H9 (cell line): ENCODE measurements at regions not wholly inside any gene's neighbourhood (a gene's known extent, or its start where the extent isn't known, plus 50 kb on each side); places are given as distances from the start of the nearest gene placed in this dataset.

Experiments used
- DNase-seq: peaks from one replicate; pipeline ENCODE4 v3.0.0-alpha.2; 2017
- H2AFZ ChIP-seq: one replicate; pipeline ENCODE4 v1.6.1; 2013; ENCODE audit warnings: mild to moderate bottlenecking, low read length, control low read depth, moderate library complexity
- H2AK5ac ChIP-seq: 2 replicates; pipeline ENCODE4 v1.6.1; 2013; ENCODE audit warnings: low read length, control low read depth, mixed read lengths; ENCODE audit not compliant: insufficient read length
- H2BK120ac ChIP-seq: one replicate; pipeline ENCODE4 v1.6.1; 2013; ENCODE audit warnings: low read depth, mild to moderate bottlenecking, low read length, control low read depth, inconsistent platforms; ENCODE audit not compliant: poor library complexity, severe bottlenecking
- H2BK12ac ChIP-seq: 2 replicates; pipeline ENCODE4 v1.6.1; 2013; ENCODE audit warnings: low read length, control low read depth, mixed read lengths, low read depth; ENCODE audit not compliant: insufficient read length
- H2BK15ac ChIP-seq: 2 replicates; pipeline ENCODE4 v1.6.1; 2013; ENCODE audit warnings: low read depth, low read length, control low read depth
- H2BK20ac ChIP-seq: one replicate; pipeline ENCODE4 v1.6.1; 2013; ENCODE audit warnings: low read depth, mild to moderate bottlenecking, low read length, control low read depth, inconsistent platforms; ENCODE audit not compliant: poor library complexity, severe bottlenecking
- H2BK5ac ChIP-seq: 2 replicates; pipeline ENCODE4 v1.6.1; 2013; ENCODE audit warnings: low read length, control low read depth, mixed read lengths; ENCODE audit not compliant: insufficient read length
- H3K14ac ChIP-seq: 2 replicates; pipeline ENCODE4 v1.6.1; 2013; ENCODE audit warnings: low read length, control low read depth; ENCODE audit not compliant: insufficient read depth
- H3K18ac ChIP-seq: 2 replicates; pipeline ENCODE4 v1.6.1; 2013; ENCODE audit warnings: low read depth, mild to moderate bottlenecking, mixed read lengths, low read length, control low read depth; ENCODE audit not compliant: insufficient read length
- H3K23ac ChIP-seq: 2 replicates; pipeline ENCODE4 v1.6.1; 2013; ENCODE audit warnings: low read length, control low read depth, mixed read lengths, low read depth; ENCODE audit not compliant: insufficient read length
- H3K23me2 ChIP-seq: 2 replicates; pipeline ENCODE4 v1.6.1; 2013; ENCODE audit warnings: low read depth, mild to moderate bottlenecking, mixed read lengths, low read length, control low read depth; ENCODE audit not compliant: insufficient read length, poor library complexity, severe bottlenecking
- H3K27ac ChIP-seq: 2 replicates; pipeline ENCODE4 v1.5.1; 2013; ENCODE audit warnings: low read length, control low read depth, mixed read lengths, low read depth; ENCODE audit not compliant: insufficient read length
- H3K27me3 ChIP-seq: 2 replicates; pipeline ENCODE4 v1.6.1; 2013; ENCODE audit warnings: low read length, control low read depth, inconsistent platforms; ENCODE audit not compliant: insufficient read depth
- H3K4ac ChIP-seq: 2 replicates; pipeline ENCODE4 v1.6.1; 2013; ENCODE audit warnings: low read depth, mild to moderate bottlenecking, control low read depth, inconsistent platforms, low read length, moderate library complexity
- H3K4me1 ChIP-seq: 2 replicates; pipeline ENCODE4 v1.6.1; 2013; ENCODE audit warnings: low read length, control low read depth, inconsistent platforms; ENCODE audit not compliant: insufficient read depth
- H3K4me2 ChIP-seq: 2 replicates; pipeline ENCODE4 v1.6.1; 2013; ENCODE audit warnings: low read length, control low read depth, mixed read lengths; ENCODE audit not compliant: insufficient read length, insufficient read depth
- H3K56ac ChIP-seq: 2 replicates; pipeline ENCODE4 v1.6.1; 2013; ENCODE audit warnings: low read depth, mild to moderate bottlenecking, mixed read lengths, low read length, control low read depth; ENCODE audit not compliant: insufficient read length
- H3K79me1 ChIP-seq: 2 replicates; pipeline ENCODE4 v1.6.1; 2013; ENCODE audit warnings: low read depth, mild to moderate bottlenecking, moderate library complexity, low read length, control low read depth, inconsistent platforms; ENCODE audit not compliant: insufficient read depth, poor library complexity, severe bottlenecking
- H3K79me2 ChIP-seq: 2 replicates; pipeline ENCODE4 v1.6.1; 2013; ENCODE audit warnings: low read length, control low read depth, inconsistent platforms; ENCODE audit not compliant: insufficient read depth
- H3K9ac ChIP-seq: 2 replicates; pipeline ENCODE4 v1.6.1; 2013; ENCODE audit warnings: low read length, control low read depth, mixed read lengths; ENCODE audit not compliant: insufficient read length; ENCODE audit errors: extremely low read depth
- H3K9me3 ChIP-seq: one replicate; pipeline ENCODE4 v1.6.1; 2013; ENCODE audit warnings: low read depth, low read length, inconsistent platforms; ENCODE audit not compliant: control insufficient read depth
- H3T11ph ChIP-seq: one replicate; pipeline ENCODE4 v1.6.1; 2013; ENCODE audit warnings: mild to moderate bottlenecking, low read length, control low read depth, inconsistent platforms
- H4K20me1 ChIP-seq: one replicate; pipeline ENCODE4 v1.6.1; 2013; ENCODE audit not compliant: control insufficient read depth, insufficient read length, insufficient read depth
- H4K5ac ChIP-seq: 2 replicates; pipeline ENCODE4 v1.6.1; 2013; ENCODE audit warnings: low read depth, mild to moderate bottlenecking, mixed read lengths, low read length, control low read depth; ENCODE audit not compliant: insufficient read length
- H4K8ac ChIP-seq: replicated peaks from 2 replicates; pipeline ENCODE4 v1.6.1; 2013; ENCODE audit warnings: low read length, control low read depth, mixed read lengths, low read depth; ENCODE audit not compliant: insufficient read length
- H4K91ac ChIP-seq: 2 replicates; pipeline ENCODE4 v1.6.1; 2013; ENCODE audit warnings: low read depth, mild to moderate bottlenecking, moderate library complexity, mixed read lengths, low read length, control low read depth; ENCODE audit not compliant: insufficient read length
- H3K27ac Mint-ChIP-seq, 3 experiments: 2 replicates in 2 of 3; 3 replicates in 1 of 3; pipeline ENCODE4 v1.8.0; 2020 to 2021; ENCODE audit warnings: mixed read lengths in 3 of 3, mild to moderate bottlenecking in 1 of 3, moderate library complexity in 1 of 3
- H3K27me3 Mint-ChIP-seq: 2 replicates; pipeline ENCODE4 v1.8.0; 2021; ENCODE audit warnings: low read depth, mild to moderate bottlenecking, moderate library complexity, mixed read lengths
- H3K36me3 Mint-ChIP-seq, 3 experiments: 2 replicates in 2 of 3; 3 replicates in 1 of 3; pipeline ENCODE4 v1.8.0; 2020 to 2021; ENCODE audit warnings: low read depth in 3 of 3, mixed read lengths in 3 of 3; ENCODE audit not compliant: insufficient read depth in 1 of 3
- H3K4me1 Mint-ChIP-seq, 2 experiments: 2 replicates each; pipeline ENCODE4 v1.8.0; 2020; ENCODE audit warnings: mixed read lengths in 2 of 2
- H3K4me3 Mint-ChIP-seq, 2 experiments: 2 replicates in 1 of 2; 3 replicates in 1 of 2; pipeline ENCODE4 v1.8.0; 2020 to 2021; ENCODE audit warnings: mild to moderate bottlenecking in 2 of 2, mixed read lengths in 2 of 2, moderate library complexity in 1 of 2
- H3K9me3 Mint-ChIP-seq, 2 experiments: 2 replicates in 1 of 2; 3 replicates in 1 of 2; pipeline ENCODE4 v1.8.0; 2020; ENCODE audit warnings: mild to moderate bottlenecking in 2 of 2, mixed read lengths in 2 of 2, moderate library complexity in 1 of 2
- WGBS: extraction: QIAGEN DNeasy Blood & Tissue Kit; methylation state at CpG from one replicate; pipeline ENCODE4 v1.1.7; 2013; ENCODE audit warnings: missing lambda C conversion rate, low lambda C conversion rate, mixed read lengths; ENCODE audit not compliant: insufficient read length; ENCODE audit errors: extremely low coverage; 5-methylcytosine and 5-hydroxymethylcytosine counted together
- TF ChIP-seq, protein P1 (sequence below): fragments of 200-600 bp; sonication (generic); conservative IDR thresholded peaks from 3 replicates; pipeline ENCODE4 v1.8.0; 2021; ENCODE audit warnings: antibody characterized with exemption, mild to moderate bottlenecking

GRCh38 chr7:66466081-66466600, 162.5 kb upstream of the KCTD7 start:
- peaks cover 0 to 3% of the 10 kb centered on the region in 2 experiments; a peak in 1 of 5 replicates for H3K9me3 Mint-ChIP-seq

More at GRCh38 chr7:66466081-66466600, 162.5 kb upstream of the KCTD7 start:
- Histone ChIP-seq H3K79me1 (no peaks in the 10 kb centered on the region), H3K23ac (no peak overlapping the region), H3K9ac (no peak overlapping the region), H4K8ac (no peak overlapping the region), H3K4me1 (no peaks in the 10 kb centered on the region), H3K18ac (no peak overlapping the region), H2BK15ac (no peak overlapping the region), H2BK5ac (no peak overlapping the region), H3K9me3 (no peaks in the 10 kb centered on the region), H2BK120ac (no peak overlapping the region), H3K56ac (no peak overlapping the region), H3K27ac (no peak overlapping the region), H3K23me2 (no peaks in the 10 kb centered on the region), H4K91ac (no peak overlapping the region), H3K27me3 (no peaks in the 10 kb centered on the region), H3K4ac (no peak overlapping the region), H3T11ph (no peak overlapping the region), H3K79me2 (no peaks in the 10 kb centered on the region), H3K4me2 (no peak overlapping the region), H4K5ac (no peak overlapping the region), H3K14ac (no peak overlapping the region), H2AFZ (no peak overlapping the region), H4K20me1 (no peaks in the 10 kb centered on the region), H2BK20ac (no peak overlapping the region), H2BK12ac (no peak overlapping the region), H2AK5ac (no peak overlapping the region)
- no peak for DNase-seq
- TF ChIP-seq, protein P1, sequence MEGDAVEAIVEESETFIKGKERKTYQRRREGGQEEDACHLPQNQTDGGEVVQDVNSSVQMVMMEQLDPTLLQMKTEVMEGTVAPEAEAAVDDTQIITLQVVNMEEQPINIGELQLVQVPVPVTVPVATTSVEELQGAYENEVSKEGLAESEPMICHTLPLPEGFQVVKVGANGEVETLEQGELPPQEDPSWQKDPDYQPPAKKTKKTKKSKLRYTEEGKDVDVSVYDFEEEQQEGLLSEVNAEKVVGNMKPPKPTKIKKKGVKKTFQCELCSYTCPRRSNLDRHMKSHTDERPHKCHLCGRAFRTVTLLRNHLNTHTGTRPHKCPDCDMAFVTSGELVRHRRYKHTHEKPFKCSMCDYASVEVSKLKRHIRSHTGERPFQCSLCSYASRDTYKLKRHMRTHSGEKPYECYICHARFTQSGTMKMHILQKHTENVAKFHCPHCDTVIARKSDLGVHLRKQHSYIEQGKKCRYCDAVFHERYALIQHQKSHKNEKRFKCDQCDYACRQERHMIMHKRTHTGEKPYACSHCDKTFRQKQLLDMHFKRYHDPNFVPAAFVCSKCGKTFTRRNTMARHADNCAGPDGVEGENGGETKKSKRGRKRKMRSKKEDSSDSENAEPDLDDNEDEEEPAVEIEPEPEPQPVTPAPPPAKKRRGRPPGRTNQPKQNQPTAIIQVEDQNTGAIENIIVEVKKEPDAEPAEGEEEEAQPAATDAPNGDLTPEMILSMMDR, result no peak
- H3K36me3 Mint-ChIP-seq, result peaks cover 3 to 5% (median 3%) of the 10 kb centered on the region in 3 experiments; a peak in 2 of 7 replicates
- no peak overlapping the region for H3K4me3 Mint-ChIP-seq
- no CpG with 5 or more reads among the region's 8 CpGs for WGBS
- no peaks in the 10 kb centered on the region for H3K4me1 Mint-ChIP-seq
- no peak overlapping the region for H3K27ac Mint-ChIP-seq
- no peaks in the 10 kb centered on the region for H3K27me3 Mint-ChIP-seq
